AML-193 (cell line): ENCODE measurements at regions not wholly inside any gene's neighbourhood (a gene's known extent, or its start where the extent isn't known, plus 50 kb on each side); places are given as distances from the start of the nearest gene placed in this dataset.
"Not testable (repeated sequence)": the region's sequence is repeated elsewhere in the genome, so short reads cannot be mapped to it uniquely, and the experiment has no call there.

ENCODE experiments used
- DNase-seq, 2 experiments: peaks; one replicate each; lab custom pipeline; 2025; lab: John Stamatoyannopoulos, UW

DNA sequence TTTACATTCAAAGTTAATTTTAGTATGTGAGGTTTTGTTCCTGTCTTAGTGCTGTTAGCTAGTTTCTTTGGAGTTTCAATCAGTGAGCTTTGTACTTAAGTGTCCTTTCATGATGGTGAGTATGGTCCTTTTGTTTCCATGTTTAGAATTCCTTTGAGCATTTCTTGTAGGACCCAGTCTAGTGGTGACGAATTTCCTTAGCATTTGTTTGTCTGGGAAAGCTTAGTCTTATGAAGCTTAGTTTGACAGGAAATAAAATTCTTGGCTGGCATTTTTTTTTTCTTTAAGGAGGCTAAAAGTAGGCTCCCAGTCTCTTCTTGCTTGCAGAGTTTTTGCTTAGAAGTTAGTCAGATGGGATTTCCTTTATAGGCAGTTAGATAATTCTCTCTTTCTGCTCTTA, 209.2 kb upstream of the SEMA3C start:
- DNase-seq, result no peak

DNA sequence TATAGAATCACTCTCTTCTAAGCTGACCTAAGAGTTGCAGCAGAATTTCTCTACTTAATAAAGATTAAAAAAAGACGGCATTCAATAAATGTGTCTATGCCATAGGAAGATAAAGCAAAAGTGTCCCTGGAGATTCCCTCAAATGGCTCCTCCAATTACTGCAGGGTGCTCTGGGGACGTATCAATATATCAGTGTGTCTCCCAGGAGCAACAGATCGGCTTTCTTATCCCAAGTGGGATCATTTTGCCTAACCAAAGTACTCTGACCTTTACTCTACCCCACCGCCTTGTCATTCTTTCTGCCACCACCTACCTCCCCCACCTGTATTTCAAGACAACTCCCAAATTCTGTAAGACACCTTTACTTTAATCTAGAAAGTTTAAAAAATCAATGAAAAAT, 202.0 kb upstream of the SEMA3C start:
- DNase-seq, result no peak

DNA sequence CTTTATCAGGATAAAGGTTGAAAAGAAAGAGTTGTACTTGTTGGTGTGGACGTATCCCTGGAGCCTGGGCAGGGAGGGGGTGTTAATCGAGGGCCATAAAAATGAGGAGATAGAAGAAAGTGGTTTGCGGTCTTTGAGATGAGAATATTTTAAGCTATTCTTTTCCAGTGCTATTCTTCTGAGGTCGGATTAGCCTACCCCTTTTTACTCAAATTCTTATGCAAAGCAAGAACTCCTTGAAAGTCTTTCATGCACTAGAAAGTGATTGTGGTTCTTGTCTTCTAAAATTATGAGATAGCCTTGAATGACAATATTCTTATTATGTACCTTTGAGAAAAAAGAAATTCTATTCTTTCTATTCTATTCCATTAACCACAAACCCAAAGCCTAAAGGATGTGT, 201.3 kb upstream of the SEMA3C start:
- DNase-seq, result no peak

DNA sequence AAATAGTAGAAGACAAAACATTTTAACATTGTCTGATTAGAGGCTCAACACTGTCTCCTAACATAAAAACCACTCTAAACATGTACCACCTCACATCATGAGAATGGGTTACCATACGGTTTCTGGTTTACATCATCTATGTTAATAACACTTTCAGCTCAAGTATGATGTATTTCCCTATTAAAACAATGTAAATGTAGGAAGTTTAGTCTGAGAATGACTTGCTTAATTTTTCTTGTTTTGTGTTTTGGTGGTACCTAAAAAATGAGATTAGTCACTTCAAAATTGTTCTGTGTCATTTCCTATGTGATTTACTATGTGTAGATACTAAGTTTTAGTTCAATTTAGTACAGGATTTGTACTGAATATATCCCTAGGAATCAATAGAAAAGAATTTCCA, 195.8 kb upstream of the SEMA3C start:
- DNase-seq, result no peak

DNA sequence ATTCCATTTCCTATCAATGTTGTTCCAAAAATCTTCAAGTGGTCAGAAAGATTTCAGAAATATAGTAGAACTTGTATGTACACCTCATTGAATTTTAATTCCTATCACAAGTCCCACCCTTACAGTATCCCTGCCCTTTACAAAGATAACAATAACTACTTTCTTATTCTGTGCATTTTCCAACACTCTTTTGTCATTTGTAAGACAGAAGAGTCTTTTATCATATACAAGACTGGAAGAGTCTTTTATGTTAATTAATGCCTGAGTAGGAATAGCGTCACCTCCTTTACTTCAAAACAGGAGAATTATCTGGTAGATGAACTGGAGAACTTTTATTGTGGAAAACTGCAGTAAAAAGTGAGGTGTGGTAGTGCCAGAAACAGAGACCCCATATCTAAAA, 193.9 kb upstream of the SEMA3C start:
- no peak for DNase-seq

DNA sequence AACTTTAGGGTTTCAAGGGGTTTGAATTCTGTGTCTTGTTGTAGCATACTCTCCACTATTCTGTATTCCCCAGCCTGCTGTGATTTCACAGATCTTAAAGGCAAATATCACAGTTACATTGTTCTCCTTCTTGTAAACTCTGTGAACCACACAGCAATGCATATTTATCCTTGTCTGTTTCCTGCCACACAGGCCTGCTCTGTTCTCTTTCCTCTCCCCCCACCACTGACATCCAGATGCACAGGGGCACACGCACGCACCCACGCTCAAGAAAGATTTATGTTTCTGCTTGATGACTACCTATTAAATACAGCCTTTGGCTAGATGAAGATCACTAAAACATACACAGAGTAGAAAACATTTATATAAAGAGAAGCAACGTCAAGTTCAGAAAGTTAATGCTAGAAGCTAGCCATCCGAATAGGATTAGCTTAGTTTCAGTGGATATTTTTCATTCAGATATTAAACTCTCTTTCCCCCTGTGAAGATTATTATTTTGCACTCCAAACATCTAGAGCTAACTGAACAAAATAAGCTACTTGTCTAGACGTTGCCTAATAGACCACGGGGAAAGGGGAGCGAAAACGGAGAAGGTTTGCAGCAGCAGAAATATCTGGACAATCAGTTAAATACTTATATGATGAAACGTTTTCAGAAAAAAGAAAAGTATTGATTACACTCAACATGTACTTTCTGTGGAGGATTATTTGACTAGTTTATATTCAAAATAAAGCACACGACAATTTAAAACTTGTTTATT, 193.1 kb upstream of the SEMA3C start:
- no peak for DNase-seq

DNA sequence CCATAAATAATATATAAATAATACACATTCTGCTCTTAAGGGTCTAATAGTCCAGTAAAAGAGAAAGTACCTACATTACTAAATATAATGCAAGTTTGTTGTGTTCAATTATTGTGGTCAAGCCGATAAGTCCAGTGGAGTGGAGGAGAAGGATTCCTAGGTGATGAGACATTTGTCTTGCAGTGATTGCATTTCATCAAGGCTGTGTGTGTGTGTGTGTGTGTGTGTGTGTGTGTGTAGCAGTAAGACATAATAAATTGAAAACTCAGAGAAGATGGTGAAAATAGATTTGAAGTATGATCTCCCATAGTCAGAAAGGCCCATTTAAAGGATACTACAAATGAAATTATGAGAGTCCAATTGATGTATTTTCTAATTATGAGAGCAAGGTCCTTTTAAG, 192.5 kb upstream of the SEMA3C start:
- no peak for DNase-seq

DNA sequence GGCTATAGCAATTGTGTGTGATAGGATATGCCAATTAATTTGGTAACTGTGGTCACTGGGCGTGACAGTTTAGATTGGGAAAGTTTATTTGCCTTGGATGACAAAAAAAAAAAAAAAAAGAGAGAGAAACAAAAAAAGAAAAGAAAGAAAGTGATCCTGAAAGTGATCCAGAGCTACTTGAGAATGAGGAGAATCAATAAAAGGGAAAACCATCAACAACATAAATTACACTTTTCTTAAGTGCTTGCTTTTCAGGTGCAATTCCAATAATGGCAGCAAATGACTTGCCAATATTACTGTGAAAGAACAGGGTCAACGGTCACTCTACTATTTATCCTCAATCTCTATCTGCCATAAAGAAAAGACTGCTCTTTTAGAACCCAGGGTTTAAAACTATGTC, 191.8 kb upstream of the SEMA3C start:
- no peak for DNase-seq

DNA sequence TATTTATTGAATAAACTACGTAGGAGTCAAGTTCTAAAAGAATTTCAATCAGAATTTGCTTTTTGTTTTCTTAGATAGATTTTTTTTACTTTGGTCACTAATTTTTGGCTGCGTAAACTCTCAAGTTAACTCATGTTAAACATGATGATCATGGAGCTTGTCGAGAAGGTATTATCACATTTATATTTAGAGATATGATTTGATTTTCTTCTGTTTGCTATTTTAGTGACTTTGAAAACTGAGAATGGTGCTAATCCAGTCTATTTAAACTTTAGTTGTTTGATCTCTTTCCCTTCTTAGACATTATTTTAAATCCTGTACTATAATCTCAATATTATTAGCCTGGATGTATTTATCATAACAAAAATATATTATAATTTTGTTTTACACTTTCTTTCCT, 179.4 kb upstream of the SEMA3C start:
- no peak for DNase-seq

DNA sequence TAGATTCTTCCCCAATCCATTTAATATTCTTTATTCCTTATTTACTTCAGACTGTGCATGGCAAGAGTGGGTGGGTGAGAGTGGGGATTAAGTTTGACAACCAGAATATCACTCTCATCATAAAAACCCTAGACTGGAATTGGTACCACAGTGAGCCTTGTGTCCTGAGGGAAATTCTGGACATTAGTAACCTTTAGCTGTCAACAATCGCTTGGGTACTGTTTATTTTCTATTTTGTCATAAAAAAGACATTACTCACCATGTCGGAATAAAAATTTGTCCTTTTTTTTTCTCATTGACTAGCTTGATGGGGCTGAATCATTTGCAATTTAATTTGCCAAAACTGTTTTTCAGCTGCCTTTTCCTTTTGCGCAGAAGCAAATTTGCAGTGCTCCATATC, 176.1 kb upstream of the SEMA3C start:
- DNase-seq, result no peak

DNA sequence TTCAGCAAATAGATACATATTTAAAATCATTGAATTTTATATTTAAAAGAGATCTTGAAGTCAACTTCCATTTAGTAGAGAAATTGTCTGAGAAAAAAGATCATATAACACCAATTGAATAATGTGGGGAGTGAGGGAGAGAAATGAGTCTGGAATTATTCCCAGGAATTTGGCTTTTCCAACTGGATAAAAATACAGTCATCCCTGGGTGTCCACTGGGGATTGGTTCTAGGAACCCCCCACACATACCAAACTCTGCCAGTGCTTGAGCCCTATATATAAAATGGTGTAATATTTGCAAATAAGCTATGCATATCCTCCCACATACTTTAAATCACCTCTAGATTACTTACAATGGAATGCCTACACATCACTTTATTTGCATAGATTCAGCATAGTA, 162.8 kb upstream of the SEMA3C start:
- DNase-seq, result no peak

DNA sequence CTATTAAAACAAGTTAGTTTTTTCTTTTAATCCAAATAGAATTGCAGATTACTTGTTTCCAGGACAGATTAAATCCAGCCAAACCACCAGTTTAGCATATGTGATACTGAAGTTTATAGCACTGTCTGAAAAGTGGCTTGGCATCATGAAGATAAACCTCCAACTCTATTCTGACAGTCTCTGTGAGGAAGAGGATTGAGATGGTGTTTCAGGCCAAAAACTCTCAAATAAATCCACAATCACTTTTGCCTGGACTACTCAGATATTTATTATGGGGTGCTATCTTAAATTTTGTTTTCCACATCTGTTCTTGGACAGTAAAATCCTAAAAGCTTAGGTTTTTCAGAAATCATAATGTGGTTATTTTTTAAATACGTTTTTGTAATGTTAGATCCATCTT, 161.7 kb upstream of the SEMA3C start:
- no peak for DNase-seq

DNA sequence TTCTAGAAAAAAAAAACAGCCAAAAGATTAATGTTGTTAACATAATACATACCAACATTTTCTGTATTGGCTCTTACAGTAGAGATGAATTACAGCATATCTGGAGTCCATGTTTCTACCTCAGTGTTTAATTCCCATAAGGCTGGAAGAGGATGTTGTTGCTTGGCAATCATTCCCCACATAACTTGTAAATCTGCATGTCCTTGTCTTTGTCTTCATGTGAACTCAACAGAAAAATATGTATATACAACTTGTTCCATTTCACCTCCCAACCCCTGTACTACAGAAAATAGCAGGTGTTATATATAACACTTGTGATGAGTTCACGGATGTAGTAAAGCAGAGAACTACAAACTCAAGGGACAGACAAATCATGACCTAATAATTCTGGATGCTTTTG, 160.9 kb upstream of the SEMA3C start:
- no peak for DNase-seq

DNA sequence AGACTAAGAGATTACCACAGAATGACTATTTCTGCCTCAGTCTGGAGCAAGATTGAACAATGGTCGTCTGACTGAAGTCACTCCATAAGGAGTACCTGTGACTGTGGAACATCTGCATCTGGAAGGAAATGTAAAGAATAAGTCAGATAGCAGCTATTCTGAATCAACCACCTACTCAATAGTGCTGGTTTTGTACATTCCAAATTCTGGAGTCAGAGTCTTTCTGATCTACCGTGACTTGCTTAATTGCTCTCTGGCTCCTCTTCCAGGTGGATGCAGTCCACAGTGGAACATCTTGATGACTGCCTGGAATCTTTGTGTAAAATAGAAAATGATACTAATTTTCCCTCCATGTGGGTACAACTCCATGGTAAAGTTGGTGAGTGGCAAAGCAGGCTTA, 156.3 kb upstream of the SEMA3C start:
- DNase-seq, result no peak

DNA sequence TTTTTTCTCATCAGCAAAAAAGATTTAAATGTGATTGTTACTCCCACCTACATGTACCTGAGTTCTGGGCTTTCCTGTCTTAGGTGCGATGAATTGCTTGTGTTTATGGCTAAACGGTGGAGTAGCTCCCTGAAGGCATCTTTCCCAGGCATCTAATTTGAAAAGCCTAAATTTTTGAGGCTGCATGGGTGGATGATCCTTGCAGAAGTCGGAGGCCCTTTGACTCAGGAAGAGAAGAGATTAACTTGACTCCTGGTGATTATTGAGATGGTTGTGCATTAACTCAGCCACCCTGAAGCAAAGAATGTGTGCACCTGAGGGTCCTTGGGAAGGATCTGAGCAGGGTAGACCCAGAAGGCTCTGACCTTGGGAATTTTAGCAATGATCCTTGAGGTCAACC, 155.6 kb upstream of the SEMA3C start:
- no peak for DNase-seq

DNA sequence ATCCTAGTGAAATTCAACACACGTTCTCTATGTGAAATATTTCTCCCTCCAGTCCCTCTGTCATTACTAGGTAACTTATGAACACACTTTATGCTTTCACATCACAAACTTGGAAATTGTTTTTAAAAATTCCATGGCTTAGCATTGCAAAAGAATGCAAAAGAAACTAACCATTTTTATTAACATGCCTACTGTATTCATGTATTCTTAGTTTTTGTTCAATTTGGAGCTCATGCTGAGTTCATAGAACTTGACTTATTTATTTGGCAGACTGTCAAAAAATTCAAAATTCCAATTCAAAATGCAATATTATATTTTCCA, 155.0 kb upstream of the SEMA3C start:
- no peak for DNase-seq

DNA sequence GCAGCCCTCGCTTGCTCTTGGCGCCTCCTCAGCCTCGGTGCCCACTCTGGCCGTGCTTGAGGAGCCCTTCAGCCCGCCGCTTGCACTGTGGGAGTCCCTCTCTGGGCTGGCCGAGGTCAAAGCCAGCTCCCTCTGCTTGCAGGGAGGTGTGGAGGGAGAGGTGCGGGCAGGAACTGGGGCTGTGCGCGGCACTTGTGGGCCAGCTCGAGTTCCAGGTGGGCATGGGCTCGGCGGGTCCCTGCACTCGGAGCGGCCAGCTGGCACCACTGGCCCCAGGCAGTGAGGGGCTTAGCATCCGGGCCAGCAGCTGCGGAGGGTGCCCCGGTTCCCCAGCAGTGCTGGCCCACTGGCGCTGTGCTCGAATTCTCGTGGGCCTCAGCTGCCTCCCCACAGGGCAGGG, 152.1 kb upstream of the SEMA3C start:
- no peak for DNase-seq

DNA sequence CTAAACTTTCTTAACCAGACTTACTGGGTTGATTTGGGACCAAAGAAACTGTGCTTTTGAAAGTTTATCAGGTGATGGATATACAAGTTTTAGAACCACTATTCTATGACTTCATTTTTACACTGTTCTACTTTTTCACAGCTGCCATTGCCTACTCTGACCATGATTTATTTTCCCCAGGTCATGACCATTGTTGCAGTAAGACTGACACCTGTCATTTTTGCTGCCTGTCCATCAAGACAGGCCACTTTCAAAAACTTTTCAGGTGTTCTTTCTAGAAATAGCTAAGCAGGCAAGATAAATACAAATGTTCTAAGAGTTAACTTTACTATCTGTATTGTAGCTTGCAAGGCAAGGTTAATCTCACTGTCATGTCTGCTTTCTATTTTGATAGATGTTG, 147.9 kb upstream of the SEMA3C start:
- DNase-seq, result no peak

DNA sequence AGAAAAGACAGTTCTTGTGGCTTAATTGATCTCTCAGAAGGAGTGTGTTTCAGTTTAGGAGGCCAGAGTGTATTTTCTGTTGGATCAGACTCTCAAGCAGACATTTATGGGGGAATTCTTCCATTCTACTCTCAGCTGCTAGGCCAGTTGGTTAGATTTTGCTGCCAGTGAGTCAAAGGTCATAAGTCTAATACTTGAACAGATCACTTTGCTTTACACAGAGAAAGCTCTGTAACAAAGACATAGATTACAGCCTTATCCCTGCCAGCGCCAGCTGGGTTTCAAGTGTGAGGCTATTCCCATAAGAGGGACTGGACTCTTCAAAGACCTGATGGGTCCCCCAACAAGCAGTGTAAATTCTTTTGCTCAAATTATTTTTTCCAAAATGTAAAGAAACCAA, 145.6 kb upstream of the SEMA3C start:
- no peak for DNase-seq

DNA sequence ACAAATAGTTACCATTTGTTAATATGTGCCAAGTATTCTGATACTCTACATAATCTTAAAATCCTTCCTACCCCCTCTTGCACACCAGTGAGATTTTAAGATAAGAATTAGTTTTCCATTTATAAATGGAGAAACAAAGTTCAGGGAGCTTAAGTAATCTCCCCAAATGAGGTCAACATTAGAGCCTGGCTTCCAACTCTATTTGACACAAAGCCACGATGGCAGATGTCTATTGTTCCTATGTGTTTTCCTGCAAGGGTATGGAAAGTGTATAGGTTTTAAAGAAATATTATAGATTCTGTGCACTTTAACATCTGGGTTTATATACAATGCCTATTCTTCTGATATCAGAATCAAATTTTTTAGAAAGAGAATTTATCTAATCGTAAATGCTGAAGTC, 143.9 kb upstream of the SEMA3C start:
- DNase-seq, result no peak

DNA sequence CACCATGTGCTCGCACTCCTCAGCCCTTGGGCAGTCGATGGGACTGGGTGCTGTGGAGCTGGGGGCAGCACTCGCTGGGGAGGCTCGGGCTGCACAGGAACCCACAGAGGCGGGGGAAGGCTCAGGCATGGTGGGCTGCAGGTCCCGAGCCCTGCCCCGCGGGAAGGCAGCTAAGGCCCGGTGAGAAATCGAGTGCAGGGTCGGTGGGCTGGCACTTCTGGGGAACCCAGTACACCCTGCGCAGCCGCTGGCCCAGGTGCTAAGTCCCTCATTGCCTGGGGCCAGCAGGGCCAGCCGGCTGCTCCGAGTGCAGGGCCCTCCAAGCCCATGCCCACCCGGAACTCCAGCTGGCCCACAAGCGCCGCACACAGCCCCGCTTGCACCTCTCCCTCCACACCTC, 138.6 kb upstream of the SEMA3C start:
- DNase-seq, result not testable (repeated sequence)

DNA sequence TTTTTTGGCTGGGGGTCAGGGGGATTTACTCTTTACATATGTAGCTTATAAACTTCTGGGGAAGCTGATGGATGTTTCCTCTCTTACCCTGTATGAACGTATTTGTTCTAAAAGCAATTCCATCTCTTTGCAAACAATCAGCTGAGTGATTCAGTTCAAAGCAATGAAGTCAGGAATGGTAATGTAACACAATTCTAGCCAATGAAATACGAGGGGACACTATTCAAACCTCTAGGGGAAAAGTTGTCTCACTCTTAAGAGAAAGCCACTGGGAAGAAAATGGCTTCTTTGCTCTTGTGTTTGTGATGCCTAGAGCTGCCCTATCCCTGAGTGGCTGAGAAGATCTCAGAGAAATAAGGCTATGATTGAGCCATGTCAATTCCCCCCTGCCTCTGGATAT, 134.8 kb upstream of the SEMA3C start:
- DNase-seq, result no peak

DNA sequence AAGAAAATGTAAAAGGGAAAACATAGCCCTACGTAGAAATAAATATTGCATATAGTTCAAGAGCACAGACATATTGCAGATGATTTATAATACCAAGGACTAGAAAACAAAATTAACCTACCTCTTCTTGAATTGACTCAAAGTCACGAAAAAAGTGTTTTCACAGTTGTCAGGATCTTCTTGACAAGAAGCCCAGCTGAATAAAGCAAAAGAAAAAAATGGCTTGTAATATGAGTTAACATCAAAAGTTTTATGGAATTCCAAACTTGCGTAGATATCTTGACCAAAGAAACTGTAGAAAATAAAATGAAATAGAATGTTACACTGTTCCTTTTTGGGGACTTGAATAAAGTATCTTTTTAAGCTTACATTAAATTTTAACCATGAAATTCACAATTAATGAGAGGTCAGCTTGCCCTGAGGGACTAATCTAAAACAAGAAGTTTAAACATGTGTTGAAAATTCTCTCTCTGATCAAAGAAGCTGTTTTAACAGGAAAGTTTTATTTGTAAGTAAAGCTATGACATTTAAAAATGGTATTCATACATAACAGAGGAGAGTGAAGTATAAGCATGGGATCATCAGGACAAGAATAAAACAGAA, 133.1 kb upstream of the SEMA3C start:
- no peak for DNase-seq

DNA sequence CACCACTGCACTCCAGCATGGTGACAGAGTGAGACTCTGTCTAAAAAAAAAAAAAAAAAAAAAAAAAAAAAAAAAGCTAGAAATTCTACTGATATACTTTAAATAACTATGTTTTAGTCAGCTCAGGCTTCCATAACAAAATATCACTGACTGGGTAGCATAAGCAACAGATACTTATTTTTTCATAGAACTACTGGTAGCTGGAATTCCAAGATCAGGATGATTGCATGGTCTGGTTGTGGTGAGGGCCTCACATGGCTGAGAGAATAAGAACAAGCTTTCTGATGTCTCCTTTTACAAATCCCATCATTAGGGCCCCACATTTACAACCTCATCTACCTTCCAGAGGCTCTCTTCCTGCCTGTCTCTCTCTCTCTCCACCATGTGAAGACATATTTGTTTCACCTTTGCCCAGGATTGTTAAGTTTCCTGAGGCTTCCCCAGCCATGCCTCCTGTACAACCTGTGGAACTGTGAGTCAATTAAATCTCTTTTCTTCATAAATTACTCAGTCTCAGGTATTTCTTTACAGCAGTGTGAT, 126.7 kb upstream of the SEMA3C start:
- DNase-seq, result no peak
